NCI-H2029 treated with DMSO at 0.1 percent for 48 hours (cell line): ENCODE measurements at regions not wholly inside any gene's neighbourhood (a gene's known extent, or its start where the extent isn't known, plus 50 kb on each side); places are given as distances from the start of the nearest gene placed in this dataset.

Experiments used
- DNase-seq: peaks from one replicate; lab custom pipeline; 2025; lab: John Stamatoyannopoulos, UW

GRCh38 chr10:10901906-10902305, 115.8 kb upstream of the CELF2 start:
- no peak for DNase-seq

GRCh38 chr10:10902951-10903350, 114.7 kb upstream of the CELF2 start:
- DNase-seq, result no peak

- no peak for DNase-seq
Measured at GRCh38 chr10:10903620-10904019, 114.1 kb upstream of the CELF2 start.

- DNase-seq, result no peak
Measured at GRCh38 chr10:10910634-10911033, 107.0 kb upstream of the CELF2 start.

GRCh38 chr10:10911035-10911434, 106.6 kb upstream of the CELF2 start:
- DNase-seq, result no peak

- no peak for DNase-seq
Measured at GRCh38 chr10:10911471-10911921, 106.2 kb upstream of the CELF2 start.

GRCh38 chr10:10914144-10914543, 103.5 kb upstream of the CELF2 start:
- no peak for DNase-seq

GRCh38 chr10:10915215-10915614, 102.5 kb upstream of the CELF2 start:
- DNase-seq, result no peak

- no peak for DNase-seq
Measured at GRCh38 chr10:10917031-10917430, 100.6 kb upstream of the CELF2 start.

GRCh38 chr10:10919976-10920375, 97.7 kb upstream of the CELF2 start:
- DNase-seq, result no peak

- DNase-seq, result no peak
Measured at GRCh38 chr10:10921826-10922461, 95.7 kb upstream of the CELF2 start.

- DNase-seq, result no peak
Measured at GRCh38 chr10:10923029-10923651, 94.5 kb upstream of the CELF2 start.

GRCh38 chr10:10925667-10926066, 92.0 kb upstream of the CELF2 start:
- no peak for DNase-seq

GRCh38 chr10:10927608-10928007, 90.1 kb upstream of the CELF2 start:
- DNase-seq, result no peak

- DNase-seq, result no peak
Measured at GRCh38 chr10:10930979-10931743, 86.5 kb upstream of the CELF2 start.

GRCh38 chr10:10935032-10935431, 82.6 kb upstream of the CELF2 start:
- DNase-seq, result no peak

GRCh38 chr10:10938676-10939075, 79.0 kb upstream of the CELF2 start:
- DNase-seq, result no peak

- DNase-seq, result no peak
Measured at GRCh38 chr10:10941127-10941730, 76.4 kb upstream of the CELF2 start.

GRCh38 chr10:10942441-10942840, 75.2 kb upstream of the CELF2 start:
- no peak for DNase-seq

- no peak for DNase-seq
Measured at GRCh38 chr10:10946081-10946480, 71.6 kb upstream of the CELF2 start.

- no peak for DNase-seq
Measured at GRCh38 chr10:10946801-10947200, 70.9 kb upstream of the CELF2 start.

GRCh38 chr10:10951675-10952074, 66.0 kb upstream of the CELF2 start:
- DNase-seq, result no peak

- DNase-seq, result no peak
Measured at GRCh38 chr10:10952800-10953199, 64.9 kb upstream of the CELF2 start.
